ENCODE measurements at regions not wholly inside any gene's neighbourhood (a gene's known extent, or its start where the extent isn't known, plus 50 kb on each side); places are given as distances from the start of the nearest gene placed in this dataset.

GRCh38 chr20:59451066-59451630, 150.7 kb downstream of the EDN3 start:
- TF ChIP-seq CTCF (IDR thresholded peaks at IDR 0.05) (no peak), POLR2A (IDR thresholded peaks at IDR 0.05) (no peak)

Data from thyroid gland (tissue), 4 donors.